ENCODE measurements at regions not wholly inside any gene's neighbourhood (a gene's known extent, or its start where the extent isn't known, plus 50 kb on each side); places are given as distances from the start of the nearest gene placed in this dataset.

DNA sequence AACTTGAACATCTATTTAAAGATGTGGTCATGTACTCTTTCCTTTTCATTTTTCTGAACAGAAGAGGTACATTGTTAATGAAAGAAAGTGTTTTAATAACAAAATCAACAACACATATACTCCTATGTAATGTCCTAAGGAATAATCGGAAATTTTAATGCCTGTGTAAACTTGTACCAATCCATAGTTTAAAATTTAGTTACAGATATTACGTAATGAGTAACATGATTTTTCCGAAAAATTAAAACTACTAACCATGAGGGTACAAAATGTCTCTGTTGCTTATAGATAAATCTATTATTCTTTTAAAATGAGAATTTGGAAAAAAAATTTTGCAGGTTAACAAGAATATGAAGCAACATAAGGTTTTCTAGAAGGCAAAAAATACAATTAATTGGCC, 220.1 kb downstream of the BCAT1 start:
- TF ChIP-seq POLR2A (IDR thresholded peaks at IDR 0.05) = no peak
- TF ChIP-seq, protein P1, sequence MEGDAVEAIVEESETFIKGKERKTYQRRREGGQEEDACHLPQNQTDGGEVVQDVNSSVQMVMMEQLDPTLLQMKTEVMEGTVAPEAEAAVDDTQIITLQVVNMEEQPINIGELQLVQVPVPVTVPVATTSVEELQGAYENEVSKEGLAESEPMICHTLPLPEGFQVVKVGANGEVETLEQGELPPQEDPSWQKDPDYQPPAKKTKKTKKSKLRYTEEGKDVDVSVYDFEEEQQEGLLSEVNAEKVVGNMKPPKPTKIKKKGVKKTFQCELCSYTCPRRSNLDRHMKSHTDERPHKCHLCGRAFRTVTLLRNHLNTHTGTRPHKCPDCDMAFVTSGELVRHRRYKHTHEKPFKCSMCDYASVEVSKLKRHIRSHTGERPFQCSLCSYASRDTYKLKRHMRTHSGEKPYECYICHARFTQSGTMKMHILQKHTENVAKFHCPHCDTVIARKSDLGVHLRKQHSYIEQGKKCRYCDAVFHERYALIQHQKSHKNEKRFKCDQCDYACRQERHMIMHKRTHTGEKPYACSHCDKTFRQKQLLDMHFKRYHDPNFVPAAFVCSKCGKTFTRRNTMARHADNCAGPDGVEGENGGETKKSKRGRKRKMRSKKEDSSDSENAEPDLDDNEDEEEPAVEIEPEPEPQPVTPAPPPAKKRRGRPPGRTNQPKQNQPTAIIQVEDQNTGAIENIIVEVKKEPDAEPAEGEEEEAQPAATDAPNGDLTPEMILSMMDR (IDR thresholded peaks at IDR 0.05) = no peak
